ENCODE measurements at regions not wholly inside any gene's neighbourhood (a gene's known extent, or its start where the extent isn't known, plus 50 kb on each side); places are given as distances from the start of the nearest gene placed in this dataset.

DNA sequence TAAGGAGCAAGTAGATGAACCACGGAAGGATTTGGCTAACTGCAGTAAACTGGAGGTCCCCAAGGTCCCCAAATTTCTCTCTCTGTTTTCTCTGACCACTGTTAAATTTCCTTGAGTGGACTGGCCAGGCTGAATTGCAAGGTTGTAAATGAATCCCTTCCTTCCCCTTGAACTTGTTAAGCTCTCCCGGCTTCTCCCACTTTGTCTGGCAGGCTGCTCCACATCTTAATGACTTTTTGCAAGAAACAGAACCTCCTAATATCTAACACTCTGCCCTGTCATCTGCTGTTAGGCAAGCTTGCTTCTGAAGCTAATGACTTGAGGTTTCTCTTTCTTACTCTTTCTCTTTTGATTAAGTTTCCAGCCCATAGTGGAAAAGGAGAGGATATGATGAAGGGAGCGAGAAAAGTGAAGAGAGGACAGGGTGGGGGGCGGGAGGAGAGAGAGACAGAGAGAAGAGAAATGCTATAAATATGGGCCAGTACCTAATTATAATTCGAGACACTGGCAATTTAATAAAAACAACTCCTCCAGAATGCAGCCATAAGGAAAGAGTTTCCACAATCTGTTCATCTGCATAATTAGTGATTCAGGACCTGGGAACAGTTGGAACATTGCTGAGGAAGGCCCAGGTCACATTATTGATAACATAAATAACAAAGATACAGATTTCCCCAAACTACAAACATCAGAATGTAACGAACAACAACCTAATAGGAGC, 437.3 kb upstream of the MPDZ start:
- no peak for DNase-seq (ENCODE audit: low spot score)

- DNase-seq (ENCODE audit: low spot score) = no peak
These were observed 436.6 kb upstream of the MPDZ start for GRCh38 chr9:13716090-13716489.

GRCh38 chr9:13715430-13715829, 435.9 kb upstream of the MPDZ start:
- no peak for DNase-seq (ENCODE audit: low spot score)

GRCh38 chr9:13707612-13708576, 428.4 kb upstream of the MPDZ start:
- DNase-seq (ENCODE audit: low spot score) = no peak

- no peak for DNase-seq (ENCODE audit: low spot score)
These were observed 426.4 kb upstream of the MPDZ start for GRCh38 chr9:13705918-13706317.

- no peak for DNase-seq (ENCODE audit: low spot score)
These were observed 425.9 kb upstream of the MPDZ start for GRCh38 chr9:13705373-13705772.

DNA sequence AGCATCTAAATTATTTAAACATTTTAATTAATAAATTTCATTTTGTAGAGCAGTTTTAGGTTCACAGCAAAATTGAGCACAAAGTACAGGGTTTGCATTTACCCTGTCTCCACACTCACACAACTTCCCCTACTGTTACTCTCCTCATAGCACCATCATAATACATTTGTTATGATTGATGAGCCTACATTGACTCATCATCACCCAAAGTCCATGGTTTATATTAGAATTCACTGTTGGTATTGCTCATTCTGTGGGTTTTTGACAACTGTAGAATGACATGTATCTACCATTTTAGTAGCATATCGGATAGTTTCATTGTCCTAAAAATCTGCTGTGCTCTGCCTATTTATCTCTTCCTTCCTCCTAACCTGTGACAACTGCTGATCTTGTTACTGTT, 411.1 kb upstream of the MPDZ start:
- no peak for DNase-seq (ENCODE audit: low spot score)

DNA sequence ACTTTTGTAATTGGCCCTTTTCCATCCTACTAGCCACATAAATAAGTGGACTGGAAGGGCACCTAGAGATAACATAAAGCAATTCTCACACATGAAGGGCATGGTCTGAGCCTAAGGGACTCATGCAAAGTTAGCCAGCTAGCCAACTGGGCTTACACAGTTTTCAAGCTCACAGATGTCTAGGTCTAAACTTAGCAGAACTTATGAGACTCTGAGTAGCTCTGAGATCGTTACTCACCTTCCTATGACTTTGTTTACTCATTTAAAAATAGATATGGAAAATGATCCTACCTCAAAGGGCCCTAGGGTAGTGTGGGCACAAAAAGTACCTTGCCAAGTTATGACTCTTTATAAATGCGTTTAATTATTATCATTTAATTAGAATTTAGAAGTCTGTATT, 410.4 kb upstream of the MPDZ start:
- DNase-seq (ENCODE audit: low spot score) = no peak

- DNase-seq (ENCODE audit: low spot score) = no peak
These were observed 409.6 kb upstream of the MPDZ start for GRCh38 chr9:13688990-13689600.

DNA sequence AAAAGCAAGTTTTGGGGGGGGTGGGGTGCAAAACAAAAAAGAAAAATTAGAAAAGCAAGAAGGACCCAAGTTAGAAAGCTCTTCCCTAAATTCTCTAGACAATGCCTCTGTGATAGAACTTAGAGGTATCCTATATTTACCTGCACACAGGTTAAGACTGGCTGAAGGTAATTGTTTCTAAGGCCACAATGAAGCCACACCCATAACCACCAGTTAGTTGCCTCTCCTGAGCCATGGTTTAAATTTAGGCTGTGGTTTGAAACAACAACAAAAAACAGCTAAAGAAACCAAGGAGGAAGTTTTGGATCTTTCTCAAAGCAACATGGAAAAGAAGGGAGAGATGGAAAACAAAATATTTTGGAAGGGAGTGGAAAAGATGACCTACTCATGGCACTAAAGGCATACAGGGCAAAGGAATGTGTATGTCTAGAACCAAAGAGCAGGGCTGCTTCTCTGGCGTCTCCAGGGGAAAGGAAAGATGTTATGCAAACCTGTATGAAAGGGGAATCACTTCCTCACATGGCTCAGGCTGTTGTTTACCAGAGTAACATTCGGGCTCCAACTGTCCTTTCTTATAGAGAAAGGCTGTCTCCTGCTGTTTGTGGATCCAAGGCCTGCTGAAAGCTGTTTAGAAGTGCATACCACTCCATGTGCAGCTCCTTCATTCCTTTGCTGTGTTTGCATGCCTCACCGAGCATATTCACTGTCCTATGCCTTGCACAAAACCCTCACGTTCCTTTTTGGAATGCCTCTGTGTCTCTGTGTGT, 408.9 kb upstream of the MPDZ start:
- DNase-seq (ENCODE audit: low spot score) = no peak

DNA sequence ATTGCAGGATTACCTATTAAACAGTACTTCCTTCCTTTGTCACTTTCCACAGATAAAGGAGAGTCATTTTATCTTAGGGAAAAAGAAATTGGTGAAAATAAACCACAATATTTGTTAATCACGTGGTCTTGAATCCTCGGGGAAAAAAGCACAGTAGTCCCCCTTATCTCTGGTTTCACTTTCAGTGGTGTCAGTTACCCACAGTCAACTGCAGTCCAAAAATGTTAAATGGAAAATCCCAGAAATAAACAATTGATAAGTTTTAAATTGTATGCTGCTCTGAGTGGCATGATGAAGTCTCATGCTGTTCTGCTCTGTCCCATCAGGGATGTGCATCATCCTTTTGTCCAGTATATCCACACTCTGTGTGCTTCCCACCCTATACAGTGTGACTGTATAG, 405.2 kb upstream of the MPDZ start:
- DNase-seq (ENCODE audit: low spot score) = no peak

DNA sequence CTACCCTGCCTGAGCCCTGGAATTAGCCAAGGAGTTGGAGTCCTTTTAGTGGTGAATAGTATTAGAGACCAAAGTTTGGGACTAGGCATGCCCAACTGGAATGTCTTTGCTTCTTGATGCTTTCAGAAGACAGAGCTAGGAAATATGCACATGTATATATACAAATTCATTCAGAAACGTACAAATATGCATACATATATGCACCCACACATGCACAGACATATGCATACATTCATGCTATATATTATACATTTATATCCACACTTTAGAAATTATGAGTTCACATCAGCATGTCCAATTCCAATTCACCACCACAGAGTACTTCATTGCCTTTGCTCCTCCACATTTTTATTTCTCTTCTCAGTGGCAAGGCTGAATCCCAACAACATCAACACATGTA, 398.3 kb upstream of the MPDZ start:
- no peak for DNase-seq (ENCODE audit: low spot score)

DNA sequence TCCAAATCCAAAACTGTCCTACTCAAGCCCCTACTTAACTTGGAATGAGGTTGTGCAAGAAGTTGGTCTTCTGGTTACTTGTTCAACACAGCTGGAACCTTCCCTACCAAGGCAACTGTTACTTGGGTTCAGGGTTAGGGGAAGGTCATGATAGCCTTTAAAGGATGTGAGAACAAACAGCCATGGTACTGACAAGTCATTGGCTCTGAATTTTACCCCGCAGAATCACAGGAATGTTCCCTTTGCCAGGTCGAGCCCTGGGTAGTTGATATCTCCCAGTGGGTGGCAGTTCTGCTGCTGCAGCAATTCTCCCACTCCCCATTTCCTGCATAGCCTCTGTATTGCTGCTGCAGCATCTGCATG, 396.1 kb upstream of the MPDZ start:
- no peak for DNase-seq (ENCODE audit: low spot score)

DNA sequence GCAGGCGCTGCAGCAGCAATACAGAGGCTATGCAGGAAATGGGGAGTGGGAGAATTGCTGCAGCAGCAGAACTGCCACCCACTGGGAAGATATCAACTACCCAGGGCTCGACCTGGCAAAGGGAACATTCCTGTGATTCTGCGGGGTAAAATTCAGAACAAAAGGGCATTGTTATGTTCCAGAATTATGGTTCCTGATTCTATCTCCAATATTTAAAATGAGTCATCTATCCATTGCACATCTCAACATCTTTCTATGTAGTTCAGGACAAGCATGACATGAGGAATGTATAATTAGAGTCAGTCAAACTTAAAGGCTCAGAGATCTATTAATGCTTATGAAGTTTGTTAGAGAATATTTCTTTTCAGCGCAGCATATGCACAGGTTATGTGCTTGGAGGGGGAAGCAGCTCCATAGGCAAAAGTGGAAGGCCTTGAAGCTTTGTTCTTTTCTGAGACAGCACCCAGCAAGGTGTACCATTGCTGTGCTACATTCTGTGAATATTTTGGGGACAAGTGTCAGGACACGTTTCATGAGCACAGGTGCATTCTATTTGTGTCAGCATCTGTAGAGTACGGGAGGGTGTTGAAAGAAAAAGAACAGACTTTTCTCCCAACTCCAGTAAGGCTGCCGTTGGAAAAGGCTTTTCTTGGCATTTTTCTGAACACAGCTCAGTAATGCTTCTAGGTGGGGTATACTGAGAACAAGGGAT, 395.6 kb upstream of the MPDZ start:
- DNase-seq (ENCODE audit: low spot score) = no peak

DNA sequence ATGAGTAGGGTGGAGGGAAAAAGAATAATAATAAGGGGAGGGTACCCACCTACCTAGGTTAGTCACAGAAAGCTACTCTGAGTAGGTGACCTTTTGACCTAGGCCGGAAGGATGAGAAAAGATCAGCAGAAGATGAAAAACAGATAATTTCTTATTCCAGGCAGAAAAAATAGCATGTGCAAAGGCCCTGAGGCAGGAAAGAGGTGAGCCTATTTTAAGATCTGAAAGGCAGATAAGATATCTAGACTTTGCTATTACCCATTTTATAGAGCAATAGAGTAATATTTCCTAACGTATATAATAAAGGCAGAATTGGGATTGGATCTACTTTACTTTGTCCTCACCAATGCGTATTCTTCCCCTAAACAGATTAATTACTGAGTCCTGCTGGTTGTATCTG, 393.9 kb upstream of the MPDZ start:
- no peak for DNase-seq (ENCODE audit: low spot score)

DNA sequence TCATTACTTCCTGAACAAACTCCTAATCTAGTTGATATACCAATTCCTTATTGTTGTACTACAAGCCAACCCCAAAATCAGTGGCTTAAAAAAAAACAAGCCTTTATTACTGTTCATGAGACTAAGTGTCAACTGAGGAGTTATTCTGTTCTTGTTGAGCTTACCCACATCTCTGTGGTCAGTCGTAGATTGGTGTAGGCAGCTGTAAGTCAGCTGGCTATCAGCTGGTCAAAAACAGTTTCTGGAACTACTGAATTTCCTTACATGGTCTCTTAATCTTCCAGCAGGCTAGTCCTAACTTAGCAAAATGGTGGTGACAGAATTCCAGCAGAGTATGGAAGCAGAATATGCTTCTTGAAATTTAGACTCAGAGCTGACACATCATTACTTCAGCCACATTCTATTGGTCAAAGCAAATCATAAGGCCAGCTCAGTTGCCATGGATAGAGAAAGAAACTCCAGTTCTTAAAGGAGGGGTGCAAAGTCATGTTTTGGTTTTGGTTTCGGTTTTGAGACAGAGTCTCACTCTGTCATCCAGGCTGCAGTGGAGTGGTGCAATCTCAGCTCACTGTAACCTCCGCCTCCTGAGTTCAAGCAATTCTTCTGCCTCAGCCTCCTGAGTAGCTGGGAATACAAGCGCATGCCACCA, 386.1 kb upstream of the MPDZ start:
- DNase-seq (ENCODE audit: low spot score) = peak; percentile 28

DNA sequence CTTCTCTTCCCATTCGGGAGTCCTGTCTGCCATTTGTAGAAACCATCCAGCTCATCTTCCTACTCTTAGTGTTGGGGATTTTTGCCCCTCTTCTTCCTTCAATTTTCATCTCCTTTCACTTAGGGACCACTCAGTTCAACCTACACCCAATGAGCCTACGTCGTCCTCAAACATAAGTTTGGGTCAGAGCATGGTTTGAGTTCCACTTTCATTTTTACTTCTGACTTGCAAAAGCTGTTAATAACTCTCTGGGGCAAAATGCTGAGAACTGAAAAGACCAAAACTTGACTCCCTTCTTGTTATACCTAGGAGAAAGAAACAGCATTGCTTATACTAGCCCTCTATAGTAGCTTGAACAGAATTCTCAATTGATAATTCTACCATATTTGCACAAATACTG, 381.5 kb upstream of the MPDZ start:
- no peak for DNase-seq (ENCODE audit: low spot score)

- no peak for DNase-seq (ENCODE audit: low spot score)
These were observed 372.6 kb upstream of the MPDZ start for GRCh38 chr9:13651969-13652663.

GRCh38 chr9:13651526-13651925, 372.0 kb upstream of the MPDZ start:
- no peak for DNase-seq (ENCODE audit: low spot score)

GRCh38 chr9:13648676-13649075, 369.2 kb upstream of the MPDZ start:
- no peak for DNase-seq (ENCODE audit: low spot score)
